Subcutaneous abdominal adipose tissue (tissue), 5 donors: ENCODE measurements at regions not wholly inside any gene's neighbourhood (a gene's known extent, or its start where the extent isn't known, plus 50 kb on each side); places are given as distances from the start of the nearest gene placed in this dataset.

Experiments
- H3K27ac ChIP-seq: one replicate; pipeline ENCODE4 v1.7.0; 2013; ENCODE audit warnings: low read depth, mild to moderate bottlenecking, inconsistent platforms, low read length, moderate library complexity
- H3K27me3 ChIP-seq, 5 donors: one replicate each; pipeline ENCODE4 v1.7.0; 2013; ENCODE audit warnings: low read length in 5 of 5, inconsistent platforms in 1 of 5; ENCODE audit not compliant: control insufficient read depth in 5 of 5, insufficient read depth in 4 of 5
- H3K36me3 ChIP-seq, 5 donors: one replicate each; pipeline ENCODE4 v1.7.0; 2013; ENCODE audit warnings: low read length in 5 of 5; ENCODE audit not compliant: control insufficient read depth in 5 of 5, insufficient read depth in 5 of 5
- H3K4me1 ChIP-seq, 5 donors: one replicate each; pipeline ENCODE4 v1.7.0; 2013; ENCODE audit warnings: low read length in 5 of 5, mild to moderate bottlenecking in 3 of 5, moderate library complexity in 1 of 5; ENCODE audit not compliant: control insufficient read depth in 5 of 5, insufficient read depth in 5 of 5
- H3K4me3 ChIP-seq, 5 donors: one replicate each; pipeline ENCODE4 v1.7.0; 2013; ENCODE audit warnings: low read length in 5 of 5, low read depth in 1 of 5
- H3K9ac ChIP-seq, 5 donors: one replicate each; pipeline ENCODE4 v1.7.0; 2013; ENCODE audit warnings: low read length in 5 of 5, mild to moderate bottlenecking in 4 of 5, moderate library complexity in 3 of 5
- H3K9me3 ChIP-seq, 5 donors: one replicate each; pipeline ENCODE4 v1.7.0; 2013; ENCODE audit warnings: low read length in 5 of 5; ENCODE audit not compliant: control insufficient read depth in 5 of 5
- donor health status: healthy.
- donor health status: healthy.
- donor health status: healthy.
- donor health status: healthy.
- donor health status: healthy.

GRCh38 chr16:74143171-74143570 is 153.4 kb upstream of the PSMD7 start:
- peaks cover 3 to 18% (median 9%) of the 10 kb centered on the region in 5 donors for H3K9me3 ChIP-seq
- no peaks in the 10 kb centered on the region for H3K27me3 ChIP-seq
- no peak overlapping the region for H3K27ac ChIP-seq
- H3K36me3 ChIP-seq, result no peaks in the 10 kb centered on the region
- H3K4me3 ChIP-seq, result no peak overlapping the region
- no peaks in the 10 kb centered on the region for H3K4me1 ChIP-seq
- H3K9ac ChIP-seq, result no peak overlapping the region

- Histone ChIP-seq H3K4me1 (no peaks in the 10 kb centered on the region), H3K36me3 (no peaks in the 10 kb centered on the region), H3K27me3 (no peaks in the 10 kb centered on the region), H3K4me3 (no peak overlapping the region), H3K9ac (no peak overlapping the region), H3K27ac (no peak overlapping the region), H3K9me3 (peaks cover 3 to 18% (median 9%) of the 10 kb centered on the region in 5 donors)
Measured at GRCh38 chr16:74141015-74141414, 155.6 kb upstream of the PSMD7 start.

- H3K9me3 ChIP-seq, result peaks cover 3 to 18% (median 9%) of the 10 kb centered on the region in 5 donors
- no peak overlapping the region for H3K4me3 ChIP-seq
- no peak overlapping the region for H3K27ac ChIP-seq
- H3K4me1 ChIP-seq, result no peaks in the 10 kb centered on the region
- H3K36me3 ChIP-seq, result no peaks in the 10 kb centered on the region
- H3K27me3 ChIP-seq, result no peaks in the 10 kb centered on the region
- H3K9ac ChIP-seq, result no peak overlapping the region
Measured at GRCh38 chr16:74140557-74140956, 156.1 kb upstream of the PSMD7 start.

GRCh38 chr16:74123826-74124225 is 172.8 kb upstream of the PSMD7 start:
- Histone ChIP-seq H3K27ac (no peak overlapping the region), H3K4me3 (no peak overlapping the region), H3K36me3 (no peaks in the 10 kb centered on the region), H3K9me3 (peaks cover 0 to 14% (median 6%) of the 10 kb centered on the region in 5 donors), H3K9ac (no peak overlapping the region), H3K27me3 (no peaks in the 10 kb centered on the region), H3K4me1 (no peaks in the 10 kb centered on the region)

GRCh38 chr16:74123195-74123594 is 173.4 kb upstream of the PSMD7 start:
- Histone ChIP-seq H3K36me3 (no peaks in the 10 kb centered on the region), H3K4me3 (no peak overlapping the region), H3K27me3 (no peaks in the 10 kb centered on the region), H3K9me3 (peaks cover 0 to 14% (median 6%) of the 10 kb centered on the region in 5 donors), H3K9ac (no peak overlapping the region), H3K27ac (no peak overlapping the region), H3K4me1 (no peaks in the 10 kb centered on the region)

GRCh38 chr16:74117798-74118197 is 178.8 kb upstream of the PSMD7 start:
- Histone ChIP-seq H3K4me3 (no peak overlapping the region), H3K4me1 (no peaks in the 10 kb centered on the region), H3K36me3 (no peaks in the 10 kb centered on the region), H3K9me3 (no peaks in the 10 kb centered on the region), H3K27ac (no peak overlapping the region), H3K9ac (no peak overlapping the region), H3K27me3 (no peaks in the 10 kb centered on the region)

GRCh38 chr16:74113545-74113944 is 183.1 kb upstream of the PSMD7 start:
- Histone ChIP-seq H3K4me3 (no peak overlapping the region), H3K27me3 (no peaks in the 10 kb centered on the region), H3K9ac (no peak overlapping the region), H3K36me3 (no peaks in the 10 kb centered on the region), H3K27ac (no peak overlapping the region), H3K9me3 (no peaks in the 10 kb centered on the region), H3K4me1 (no peaks in the 10 kb centered on the region)

- H3K27me3 ChIP-seq, result no peaks in the 10 kb centered on the region
- peaks cover 0 to 9% (median 0%) of the 10 kb centered on the region in 5 donors for H3K4me1 ChIP-seq
- no peaks in the 10 kb centered on the region for H3K9me3 ChIP-seq
- no peak overlapping the region for H3K9ac ChIP-seq
- H3K27ac ChIP-seq, result no peak overlapping the region
- H3K4me3 ChIP-seq, result no peak overlapping the region
- H3K36me3 ChIP-seq, result no peaks in the 10 kb centered on the region
Measured at GRCh38 chr16:74111456-74111982, 185.1 kb upstream of the PSMD7 start.

- Histone ChIP-seq H3K27me3 (no peaks in the 10 kb centered on the region), H3K4me1 (peaks cover 0 to 9% (median 0%) of the 10 kb centered on the region in 5 donors), H3K27ac (no peak overlapping the region), H3K4me3 (peak overlapping the region; percentile 1 to 52 (median 40)), H3K9ac (peak overlapping the region in 1 of 5 donors; percentile 39), H3K36me3 (no peaks in the 10 kb centered on the region), H3K9me3 (no peaks in the 10 kb centered on the region)
Measured at GRCh38 chr16:74107795-74108610, 188.6 kb upstream of the PSMD7 start.

- H3K4me3 ChIP-seq, result no peak overlapping the region
- no peaks in the 10 kb centered on the region for H3K36me3 ChIP-seq
- H3K9ac ChIP-seq, result no peak overlapping the region
- peaks cover 0 to 9% (median 0%) of the 10 kb centered on the region in 5 donors for H3K4me1 ChIP-seq
- H3K27ac ChIP-seq, result no peak overlapping the region
- H3K27me3 ChIP-seq, result no peaks in the 10 kb centered on the region
- H3K9me3 ChIP-seq, result no peaks in the 10 kb centered on the region
Measured at GRCh38 chr16:74104022-74104421, 192.6 kb upstream of the PSMD7 start.
